H9 (cell line): ENCODE measurements at regions not wholly inside any gene's neighbourhood (a gene's known extent, or its start where the extent isn't known, plus 50 kb on each side); places are given as distances from the start of the nearest gene placed in this dataset.

Experiments used
- DNase-seq: peaks from one replicate; pipeline ENCODE4 v3.0.0-alpha.2; 2017
- H2AFZ ChIP-seq: one replicate; pipeline ENCODE4 v1.6.1; 2013; ENCODE audit warnings: mild to moderate bottlenecking, low read length, control low read depth, moderate library complexity
- H2AK5ac ChIP-seq: 2 replicates; pipeline ENCODE4 v1.6.1; 2013; ENCODE audit warnings: low read length, control low read depth, mixed read lengths; ENCODE audit not compliant: insufficient read length
- H2BK120ac ChIP-seq: one replicate; pipeline ENCODE4 v1.6.1; 2013; ENCODE audit warnings: low read depth, mild to moderate bottlenecking, low read length, control low read depth, inconsistent platforms; ENCODE audit not compliant: poor library complexity, severe bottlenecking
- H2BK12ac ChIP-seq: 2 replicates; pipeline ENCODE4 v1.6.1; 2013; ENCODE audit warnings: low read length, control low read depth, mixed read lengths, low read depth; ENCODE audit not compliant: insufficient read length
- H2BK15ac ChIP-seq: 2 replicates; pipeline ENCODE4 v1.6.1; 2013; ENCODE audit warnings: low read depth, low read length, control low read depth
- H2BK20ac ChIP-seq: one replicate; pipeline ENCODE4 v1.6.1; 2013; ENCODE audit warnings: low read depth, mild to moderate bottlenecking, low read length, control low read depth, inconsistent platforms; ENCODE audit not compliant: poor library complexity, severe bottlenecking
- H2BK5ac ChIP-seq: 2 replicates; pipeline ENCODE4 v1.6.1; 2013; ENCODE audit warnings: low read length, control low read depth, mixed read lengths; ENCODE audit not compliant: insufficient read length
- H3K14ac ChIP-seq: 2 replicates; pipeline ENCODE4 v1.6.1; 2013; ENCODE audit warnings: low read length, control low read depth; ENCODE audit not compliant: insufficient read depth
- H3K18ac ChIP-seq: 2 replicates; pipeline ENCODE4 v1.6.1; 2013; ENCODE audit warnings: low read depth, mild to moderate bottlenecking, mixed read lengths, low read length, control low read depth; ENCODE audit not compliant: insufficient read length
- H3K23ac ChIP-seq: 2 replicates; pipeline ENCODE4 v1.6.1; 2013; ENCODE audit warnings: low read length, control low read depth, mixed read lengths, low read depth; ENCODE audit not compliant: insufficient read length
- H3K23me2 ChIP-seq: 2 replicates; pipeline ENCODE4 v1.6.1; 2013; ENCODE audit warnings: low read depth, mild to moderate bottlenecking, mixed read lengths, low read length, control low read depth; ENCODE audit not compliant: insufficient read length, poor library complexity, severe bottlenecking
- H3K27ac ChIP-seq: 2 replicates; pipeline ENCODE4 v1.5.1; 2013; ENCODE audit warnings: low read length, control low read depth, mixed read lengths, low read depth; ENCODE audit not compliant: insufficient read length
- H3K27me3 ChIP-seq: 2 replicates; pipeline ENCODE4 v1.6.1; 2013; ENCODE audit warnings: low read length, control low read depth, inconsistent platforms; ENCODE audit not compliant: insufficient read depth
- H3K4ac ChIP-seq: 2 replicates; pipeline ENCODE4 v1.6.1; 2013; ENCODE audit warnings: low read depth, mild to moderate bottlenecking, control low read depth, inconsistent platforms, low read length, moderate library complexity
- H3K4me1 ChIP-seq: 2 replicates; pipeline ENCODE4 v1.6.1; 2013; ENCODE audit warnings: low read length, control low read depth, inconsistent platforms; ENCODE audit not compliant: insufficient read depth
- H3K4me2 ChIP-seq: 2 replicates; pipeline ENCODE4 v1.6.1; 2013; ENCODE audit warnings: low read length, control low read depth, mixed read lengths; ENCODE audit not compliant: insufficient read length, insufficient read depth
- H3K56ac ChIP-seq: 2 replicates; pipeline ENCODE4 v1.6.1; 2013; ENCODE audit warnings: low read depth, mild to moderate bottlenecking, mixed read lengths, low read length, control low read depth; ENCODE audit not compliant: insufficient read length
- H3K79me1 ChIP-seq: 2 replicates; pipeline ENCODE4 v1.6.1; 2013; ENCODE audit warnings: low read depth, mild to moderate bottlenecking, moderate library complexity, low read length, control low read depth, inconsistent platforms; ENCODE audit not compliant: insufficient read depth, poor library complexity, severe bottlenecking
- H3K79me2 ChIP-seq: 2 replicates; pipeline ENCODE4 v1.6.1; 2013; ENCODE audit warnings: low read length, control low read depth, inconsistent platforms; ENCODE audit not compliant: insufficient read depth
- H3K9ac ChIP-seq: 2 replicates; pipeline ENCODE4 v1.6.1; 2013; ENCODE audit warnings: low read length, control low read depth, mixed read lengths; ENCODE audit not compliant: insufficient read length; ENCODE audit errors: extremely low read depth
- H3K9me3 ChIP-seq: one replicate; pipeline ENCODE4 v1.6.1; 2013; ENCODE audit warnings: low read depth, low read length, inconsistent platforms; ENCODE audit not compliant: control insufficient read depth
- H3T11ph ChIP-seq: one replicate; pipeline ENCODE4 v1.6.1; 2013; ENCODE audit warnings: mild to moderate bottlenecking, low read length, control low read depth, inconsistent platforms
- H4K20me1 ChIP-seq: one replicate; pipeline ENCODE4 v1.6.1; 2013; ENCODE audit not compliant: control insufficient read depth, insufficient read length, insufficient read depth
- H4K5ac ChIP-seq: 2 replicates; pipeline ENCODE4 v1.6.1; 2013; ENCODE audit warnings: low read depth, mild to moderate bottlenecking, mixed read lengths, low read length, control low read depth; ENCODE audit not compliant: insufficient read length
- H4K8ac ChIP-seq: replicated peaks from 2 replicates; pipeline ENCODE4 v1.6.1; 2013; ENCODE audit warnings: low read length, control low read depth, mixed read lengths, low read depth; ENCODE audit not compliant: insufficient read length
- H4K91ac ChIP-seq: 2 replicates; pipeline ENCODE4 v1.6.1; 2013; ENCODE audit warnings: low read depth, mild to moderate bottlenecking, moderate library complexity, mixed read lengths, low read length, control low read depth; ENCODE audit not compliant: insufficient read length
- H3K27ac Mint-ChIP-seq, 3 experiments: 2 replicates in 2 of 3; 3 replicates in 1 of 3; pipeline ENCODE4 v1.8.0; 2020 to 2021; ENCODE audit warnings: mixed read lengths in 3 of 3, mild to moderate bottlenecking in 1 of 3, moderate library complexity in 1 of 3
- H3K27me3 Mint-ChIP-seq: 2 replicates; pipeline ENCODE4 v1.8.0; 2021; ENCODE audit warnings: low read depth, mild to moderate bottlenecking, moderate library complexity, mixed read lengths
- H3K36me3 Mint-ChIP-seq, 3 experiments: 2 replicates in 2 of 3; 3 replicates in 1 of 3; pipeline ENCODE4 v1.8.0; 2020 to 2021; ENCODE audit warnings: low read depth in 3 of 3, mixed read lengths in 3 of 3; ENCODE audit not compliant: insufficient read depth in 1 of 3
- H3K4me1 Mint-ChIP-seq, 2 experiments: 2 replicates each; pipeline ENCODE4 v1.8.0; 2020; ENCODE audit warnings: mixed read lengths in 2 of 2
- H3K4me3 Mint-ChIP-seq, 2 experiments: 2 replicates in 1 of 2; 3 replicates in 1 of 2; pipeline ENCODE4 v1.8.0; 2020 to 2021; ENCODE audit warnings: mild to moderate bottlenecking in 2 of 2, mixed read lengths in 2 of 2, moderate library complexity in 1 of 2
- H3K9me3 Mint-ChIP-seq, 2 experiments: 2 replicates in 1 of 2; 3 replicates in 1 of 2; pipeline ENCODE4 v1.8.0; 2020; ENCODE audit warnings: mild to moderate bottlenecking in 2 of 2, mixed read lengths in 2 of 2, moderate library complexity in 1 of 2
- CTCF ChIP-seq: fragments of 200-600 bp; sonication (generic); conservative IDR thresholded peaks from 3 replicates; pipeline ENCODE4 v1.8.0; 2021; ENCODE audit warnings: antibody characterized with exemption, mild to moderate bottlenecking
- WGBS: extraction: QIAGEN DNeasy Blood & Tissue Kit; methylation state at CpG from one replicate; pipeline ENCODE4 v1.1.7; 2013; ENCODE audit warnings: missing lambda C conversion rate, low lambda C conversion rate, mixed read lengths; ENCODE audit not compliant: insufficient read length; ENCODE audit errors: extremely low coverage; 5-methylcytosine and 5-hydroxymethylcytosine counted together

GRCh38 chr5:152072091-152072490 lies 147.4 kb upstream of the GLRA1 start:
- Histone ChIP-seq H4K8ac (no peak overlapping the region), H3K56ac (no peak overlapping the region), H3K4me2 (no peak overlapping the region), H3K4me1 (no peaks in the 10 kb centered on the region), H4K91ac (no peak overlapping the region), H3K23me2 (no peaks in the 10 kb centered on the region), H3T11ph (no peak overlapping the region), H4K20me1 (no peaks in the 10 kb centered on the region), H3K79me1 (no peaks in the 10 kb centered on the region), H3K4ac (no peak overlapping the region), H2BK15ac (no peak overlapping the region), H2BK5ac (no peak overlapping the region), H2BK12ac (no peak overlapping the region), H3K9ac (no peak overlapping the region), H3K27ac (no peak overlapping the region), H2AFZ (no peak overlapping the region), H3K27me3 (no peaks in the 10 kb centered on the region), H2AK5ac (no peak overlapping the region), H3K14ac (no peak overlapping the region), H2BK20ac (no peak overlapping the region), H2BK120ac (no peak overlapping the region), H3K9me3 (no peaks in the 10 kb centered on the region), H3K23ac (no peak overlapping the region), H3K79me2 (no peaks in the 10 kb centered on the region), H3K18ac (no peak overlapping the region), H4K5ac (no peak overlapping the region)
- H3K27me3 Mint-ChIP-seq = peaks cover 11% of the 10 kb centered on the region; the same call in 1 of the 2 replicates
- H3K36me3 Mint-ChIP-seq = no peaks in the 10 kb centered on the region
- no peaks in the 10 kb centered on the region for H3K9me3 Mint-ChIP-seq
- WGBS = no CpG with 5 or more reads among the region's 2 CpGs
- no peak for DNase-seq
- peaks cover 12 to 22% of the 10 kb centered on the region in 2 experiments for H3K4me1 Mint-ChIP-seq
- TF ChIP-seq CTCF = no peak
- no peak overlapping the region; a peak in 1 of 7 replicates for H3K27ac Mint-ChIP-seq
- H3K4me3 Mint-ChIP-seq = no peak overlapping the region
